ENCODE measurements at regions not wholly inside any gene's neighbourhood (a gene's known extent, or its start where the extent isn't known, plus 50 kb on each side); places are given as distances from the start of the nearest gene placed in this dataset.

DNA sequence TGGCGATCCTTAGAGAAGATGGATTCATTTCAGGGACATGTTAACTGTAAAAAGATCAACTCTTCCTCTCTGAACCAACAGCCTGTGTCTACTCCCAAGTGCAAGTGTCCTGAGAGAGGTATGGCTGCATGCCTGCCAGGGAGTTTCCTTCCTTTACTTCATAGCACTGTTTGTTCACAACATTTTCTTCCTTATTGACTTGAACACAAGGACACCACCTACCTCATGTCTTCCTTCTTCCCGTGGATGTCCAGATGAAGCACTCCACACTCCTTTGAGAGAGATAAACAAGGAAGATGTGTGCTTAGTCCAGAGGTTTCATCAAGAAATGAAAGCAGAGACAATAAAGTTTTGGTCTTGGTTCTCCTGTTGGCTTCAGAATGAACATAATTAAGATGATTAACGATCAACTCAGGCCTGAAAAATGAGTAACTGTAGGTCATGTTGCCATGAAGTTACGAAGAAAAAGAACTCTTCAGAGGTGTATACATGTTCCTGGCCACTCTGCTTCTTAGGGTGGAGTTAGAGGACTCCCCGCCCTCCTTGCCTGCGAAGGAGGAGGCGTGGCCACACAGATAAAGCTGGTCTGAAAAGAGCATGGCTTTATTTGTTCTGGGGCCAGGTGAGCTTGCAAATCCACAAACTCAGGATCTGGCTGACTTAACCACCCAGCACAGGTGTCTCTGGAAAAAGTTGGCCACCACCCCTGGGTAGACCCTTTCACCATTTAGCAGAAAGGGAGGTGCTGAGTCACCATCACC lies 155.0 kb upstream of the KCTD1 start:
- FAIRE-seq (no peak), DNase-seq (ENCODE audit: low read depth, low spot score) (no peak)
- no peaks in the 10 kb centered on the region for H3K36me3 ChIP-seq (ENCODE audit: control insufficient read depth in 2 of 2, extremely low read depth in 1 of 2, insufficient read depth in 2 of 2, low read length in 2 of 2)
- H3K79me2 ChIP-seq (ENCODE audit: control insufficient read depth, insufficient read depth, low read length), result no peaks in the 10 kb centered on the region
- no peaks in the 10 kb centered on the region for H3K27me3 ChIP-seq (ENCODE audit: control insufficient read depth in 2 of 2, insufficient read depth in 2 of 2, low read length in 2 of 2)
- no peak overlapping the region for H2AFZ ChIP-seq (ENCODE audit: low read depth, low read length)
- H3K9ac ChIP-seq (replicated peaks; ENCODE audit: extremely low read depth, insufficient read depth, low read length), result no peak overlapping the region
- CTCF ChIA-PET, result interaction anchor here (1.6 kb wide), 1 partner anchor 13 kb away, joined by 4 read pairs; no protein-coding TSS in a partner anchor
- no peaks in the 10 kb centered on the region for H3K9me3 ChIP-seq (replicated peaks; ENCODE audit: control insufficient read depth, insufficient read depth, low read length)
- H3K4me3 ChIP-seq (replicated peaks in 1 of 3; ENCODE audit: insufficient read depth in 1 of 3, low read depth in 1 of 3, low read length in 3 of 3), result no peak overlapping the region
- H4K20me1 ChIP-seq (replicated peaks; ENCODE audit: control insufficient read depth, extremely low read depth, insufficient read depth, low read length), result no peaks in the 10 kb centered on the region
- H3K4me2 ChIP-seq (ENCODE audit: insufficient read depth, low read length), result no peak overlapping the region
- BruUV-seq (replicated peaks), result no TSS peak
- intact Hi-C loops (cut with micrococcal nuclease) (no loop called here), dilution Hi-C loops (cut with MboI; ENCODE audit: extremely low pct_ligation_motif_present, low sequenced_read_pairs) (no loop called here)
- no peaks in the 10 kb centered on the region for H3K9me1 ChIP-seq (replicated peaks; ENCODE audit: control insufficient read depth, extremely low read depth, insufficient read depth, low read length)
- no peaks in the 10 kb centered on the region for H3K4me1 ChIP-seq (ENCODE audit: control insufficient read depth, extremely low read depth, insufficient read depth, low read length)
- no peak overlapping the region for H3K27ac ChIP-seq (ENCODE audit: insufficient read depth, low read depth, low read length)
- POLR2A ChIA-PET, result no interaction called here
- no peak for TF ChIP-seq EZH2 (IDR thresholded peaks at IDR 0.05; ENCODE audit: borderline replicate concordance, low read depth, low read length, severe bottlenecking)
- TF ChIP-seq GATA2 (IDR thresholded peaks at IDR 0.05; ENCODE audit: insufficient read depth, insufficient read length, low read depth, low read length), result no peak
- TF ChIP-seq, protein P1, sequence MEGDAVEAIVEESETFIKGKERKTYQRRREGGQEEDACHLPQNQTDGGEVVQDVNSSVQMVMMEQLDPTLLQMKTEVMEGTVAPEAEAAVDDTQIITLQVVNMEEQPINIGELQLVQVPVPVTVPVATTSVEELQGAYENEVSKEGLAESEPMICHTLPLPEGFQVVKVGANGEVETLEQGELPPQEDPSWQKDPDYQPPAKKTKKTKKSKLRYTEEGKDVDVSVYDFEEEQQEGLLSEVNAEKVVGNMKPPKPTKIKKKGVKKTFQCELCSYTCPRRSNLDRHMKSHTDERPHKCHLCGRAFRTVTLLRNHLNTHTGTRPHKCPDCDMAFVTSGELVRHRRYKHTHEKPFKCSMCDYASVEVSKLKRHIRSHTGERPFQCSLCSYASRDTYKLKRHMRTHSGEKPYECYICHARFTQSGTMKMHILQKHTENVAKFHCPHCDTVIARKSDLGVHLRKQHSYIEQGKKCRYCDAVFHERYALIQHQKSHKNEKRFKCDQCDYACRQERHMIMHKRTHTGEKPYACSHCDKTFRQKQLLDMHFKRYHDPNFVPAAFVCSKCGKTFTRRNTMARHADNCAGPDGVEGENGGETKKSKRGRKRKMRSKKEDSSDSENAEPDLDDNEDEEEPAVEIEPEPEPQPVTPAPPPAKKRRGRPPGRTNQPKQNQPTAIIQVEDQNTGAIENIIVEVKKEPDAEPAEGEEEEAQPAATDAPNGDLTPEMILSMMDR (IDR thresholded peaks at IDR 0.05; ENCODE audit: extremely low read depth in 1 of 2, insufficient read depth in 1 of 2, low read depth in 1 of 2, low read length in 2 of 2), result no peak
- TF ChIP-seq, protein P2, sequence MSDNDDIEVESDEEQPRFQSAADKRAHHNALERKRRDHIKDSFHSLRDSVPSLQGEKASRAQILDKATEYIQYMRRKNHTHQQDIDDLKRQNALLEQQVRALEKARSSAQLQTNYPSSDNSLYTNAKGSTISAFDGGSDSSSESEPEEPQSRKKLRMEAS (IDR thresholded peaks at IDR 0.05; ENCODE audit: insufficient read depth, insufficient read length), result no peak
- no peak for TF ChIP-seq JUN (IDR thresholded peaks at IDR 0.05; ENCODE audit: borderline replicate concordance, insufficient read depth, insufficient read length, low read depth)
- no peak for TF ChIP-seq FOS (IDR thresholded peaks at IDR 0.05; ENCODE audit: borderline replicate concordance, insufficient read depth, low read length)
- no peak for TF ChIP-seq MYC (IDR thresholded peaks at IDR 0.05; ENCODE audit: low read depth, low read length)
- no peak for TF ChIP-seq POLR2A (IDR thresholded peaks at IDR 0.05; ENCODE audit: low read depth, low read length)
- TF ChIP-seq POLR2AphosphoS5 (IDR thresholded peaks at IDR 0.05; ENCODE audit: insufficient read depth, low read depth, low read length), result no peak

All from endothelial cell of umbilical vein (primary cell).